Bronchial epithelial cell (primary cell): ENCODE measurements at regions not wholly inside any gene's neighbourhood (a gene's known extent, or its start where the extent isn't known, plus 50 kb on each side); places are given as distances from the start of the nearest gene placed in this dataset.

Source experiments
- DNase-seq: peaks from one replicate; pipeline ENCODE4 v3.0.0-alpha.2; 2010; ENCODE audit warnings: low read depth
- FAIRE-seq: peaks from 2 replicates; lab custom pipeline; 2011; peaks lifted over from hg19 to GRCh38; lab: Jason Lieb, UNC
- H3K27me3 ChIP-seq: 2 replicates; pipeline ENCODE4 v1.5.1; 2011; ENCODE audit warnings: low read length; ENCODE audit not compliant: control insufficient read depth, insufficient read depth
- H3K36me3 ChIP-seq: 2 replicates; pipeline ENCODE4 v1.5.1; 2011; ENCODE audit warnings: low read length; ENCODE audit not compliant: control insufficient read depth, insufficient read depth
- H3K4me3 ChIP-seq: 2 replicates; pipeline ENCODE4 v1.5.1; 2011; ENCODE audit warnings: mild to moderate bottlenecking, low read depth, low read length, control low read depth
- TF ChIP-seq, protein P1 (sequence below): IDR thresholded peaks from 2 replicates; pipeline ENCODE4 v1.5.1; 2011; ENCODE audit warnings: mild to moderate bottlenecking, moderate library complexity, low read length, control low read depth, inconsistent platforms; ENCODE audit not compliant: insufficient read depth, severe bottlenecking

DNA sequence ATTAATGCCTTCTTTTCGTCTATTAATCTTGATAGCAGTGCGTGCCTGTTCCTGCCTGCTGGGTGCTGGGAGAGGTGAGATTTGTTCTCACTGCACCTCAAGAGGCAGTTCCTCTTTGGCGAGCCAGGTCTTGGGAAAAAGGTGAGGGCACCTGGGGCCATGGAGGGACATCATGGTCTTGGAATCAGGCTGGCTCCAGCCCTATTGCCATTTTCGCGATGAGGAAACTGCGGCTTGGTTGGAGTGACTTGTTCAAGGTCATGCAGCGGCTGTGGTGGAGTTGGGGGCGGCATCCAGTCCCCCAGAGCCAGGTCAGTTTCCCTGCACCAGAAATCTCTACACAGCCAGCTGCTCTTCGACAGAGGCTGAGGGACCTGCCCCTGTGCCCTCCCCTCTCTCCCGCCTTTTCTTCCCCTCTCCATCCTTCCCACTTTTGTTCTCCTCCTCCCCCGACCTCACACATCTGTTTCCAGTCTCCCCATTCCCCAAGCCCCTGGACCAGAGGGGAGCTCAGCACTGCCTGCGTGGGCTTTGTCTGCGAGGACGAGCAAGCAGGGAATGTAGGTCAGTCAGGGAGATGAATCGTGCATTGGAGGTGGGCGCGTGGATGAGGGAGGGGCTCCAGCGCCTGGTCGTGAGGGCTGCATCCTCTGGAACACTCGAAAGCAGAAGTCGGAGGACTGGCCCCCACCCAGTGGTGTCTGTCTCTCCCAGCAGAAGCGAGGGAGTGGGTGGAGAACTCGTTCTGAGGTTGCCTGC, 135.1 kb downstream of the ACTL8 start:
- TF ChIP-seq, protein P1, sequence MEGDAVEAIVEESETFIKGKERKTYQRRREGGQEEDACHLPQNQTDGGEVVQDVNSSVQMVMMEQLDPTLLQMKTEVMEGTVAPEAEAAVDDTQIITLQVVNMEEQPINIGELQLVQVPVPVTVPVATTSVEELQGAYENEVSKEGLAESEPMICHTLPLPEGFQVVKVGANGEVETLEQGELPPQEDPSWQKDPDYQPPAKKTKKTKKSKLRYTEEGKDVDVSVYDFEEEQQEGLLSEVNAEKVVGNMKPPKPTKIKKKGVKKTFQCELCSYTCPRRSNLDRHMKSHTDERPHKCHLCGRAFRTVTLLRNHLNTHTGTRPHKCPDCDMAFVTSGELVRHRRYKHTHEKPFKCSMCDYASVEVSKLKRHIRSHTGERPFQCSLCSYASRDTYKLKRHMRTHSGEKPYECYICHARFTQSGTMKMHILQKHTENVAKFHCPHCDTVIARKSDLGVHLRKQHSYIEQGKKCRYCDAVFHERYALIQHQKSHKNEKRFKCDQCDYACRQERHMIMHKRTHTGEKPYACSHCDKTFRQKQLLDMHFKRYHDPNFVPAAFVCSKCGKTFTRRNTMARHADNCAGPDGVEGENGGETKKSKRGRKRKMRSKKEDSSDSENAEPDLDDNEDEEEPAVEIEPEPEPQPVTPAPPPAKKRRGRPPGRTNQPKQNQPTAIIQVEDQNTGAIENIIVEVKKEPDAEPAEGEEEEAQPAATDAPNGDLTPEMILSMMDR, result no peak
- Histone ChIP-seq H3K4me3 (no peak overlapping the region), H3K27me3 (no peaks in the 10 kb centered on the region), H3K36me3 (no peaks in the 10 kb centered on the region)
- DNase-seq (no peak), FAIRE-seq (no peak)

DNA sequence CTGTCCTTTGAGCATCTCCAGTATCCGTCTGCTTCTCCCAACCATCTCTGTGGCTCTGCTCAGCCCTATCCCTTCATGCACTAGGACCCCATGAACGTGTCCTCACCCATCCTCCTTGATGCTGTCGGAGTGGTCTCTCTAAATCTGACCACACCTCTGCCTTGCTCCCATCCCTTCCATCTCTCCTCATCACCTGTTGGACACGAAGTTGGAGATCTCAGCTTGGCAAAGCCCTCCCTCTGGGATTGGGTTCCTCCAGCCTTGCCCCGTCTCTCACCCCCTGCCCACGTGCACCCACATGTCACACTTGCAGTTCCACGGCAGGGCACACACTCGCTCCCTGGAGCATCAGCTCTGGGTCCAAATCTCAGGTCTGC, 135.7 kb downstream of the ACTL8 start:
- TF ChIP-seq, protein P1, result no peak
- no peaks in the 10 kb centered on the region for H3K36me3 ChIP-seq
- no peak overlapping the region for H3K4me3 ChIP-seq
- no peaks in the 10 kb centered on the region for H3K27me3 ChIP-seq
- FAIRE-seq (no peak), DNase-seq (no peak)

DNA sequence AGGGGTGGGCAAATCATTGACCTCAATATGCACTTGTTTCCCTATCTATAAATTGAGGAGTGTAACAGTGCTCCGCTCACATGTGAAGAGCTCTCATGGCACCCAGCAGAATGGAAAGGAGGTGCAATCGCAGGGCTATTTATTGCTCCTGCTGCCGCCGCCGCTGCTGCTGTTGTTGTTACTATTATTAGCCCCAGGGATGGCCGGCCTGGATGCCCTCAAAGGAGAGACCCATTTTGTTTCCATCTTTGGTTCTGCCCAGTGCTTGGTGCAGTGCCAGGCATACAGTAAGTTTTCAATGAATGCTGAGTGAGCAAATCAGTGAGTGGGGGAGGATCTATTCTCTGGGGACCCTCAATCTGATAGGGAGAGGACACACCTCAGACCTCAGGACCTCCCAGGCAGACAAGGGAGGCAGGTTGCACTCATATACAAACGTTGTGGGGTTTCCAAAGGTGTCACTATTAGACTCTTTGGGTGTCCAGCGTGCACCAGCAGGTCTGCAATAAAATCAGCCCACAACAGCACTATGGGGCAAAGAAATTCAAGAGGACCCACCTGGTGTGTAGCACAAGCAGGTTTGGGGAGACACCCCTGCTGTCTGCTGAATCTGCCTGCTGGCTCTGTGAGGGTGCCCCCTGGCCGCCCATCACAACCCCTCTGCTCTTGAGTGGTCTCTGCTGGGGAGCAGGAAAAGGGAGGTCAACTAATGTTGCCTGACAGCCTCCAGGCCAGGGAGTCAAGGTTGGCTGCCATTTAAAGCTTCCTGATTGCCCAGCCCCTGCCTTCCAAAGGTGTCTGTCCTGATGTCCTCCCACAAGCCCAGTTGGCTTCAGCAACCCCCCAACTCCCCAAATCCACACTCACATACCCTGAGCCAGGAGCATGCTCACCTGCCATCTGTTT, 136.3 kb downstream of the ACTL8 start:
- H3K27me3 ChIP-seq, result no peaks in the 10 kb centered on the region
- H3K36me3 ChIP-seq, result no peaks in the 10 kb centered on the region
- no peak for FAIRE-seq
- no peak for DNase-seq
- TF ChIP-seq, protein P1, result no peak
- H3K4me3 ChIP-seq, result no peak overlapping the region

DNA sequence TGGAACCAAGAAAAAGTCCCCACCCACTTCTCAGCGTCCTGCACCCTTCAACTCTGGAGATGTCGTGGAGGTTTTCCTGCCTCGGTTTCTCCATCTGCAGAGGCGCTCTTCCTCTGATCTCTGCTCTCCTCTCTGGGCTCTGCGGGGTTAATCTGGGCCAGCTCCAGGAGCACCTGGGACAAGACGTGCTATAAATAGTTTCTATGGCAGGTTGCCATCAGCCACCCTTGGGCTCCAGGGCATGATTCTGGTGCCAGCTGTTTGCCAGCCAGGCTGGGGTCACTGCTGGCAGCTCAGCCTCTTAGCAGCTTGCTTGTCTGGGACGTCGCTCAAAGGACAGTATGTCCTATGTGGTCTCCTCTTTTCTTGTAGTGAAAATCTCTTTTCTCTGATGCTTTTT, 137.1 kb downstream of the ACTL8 start:
- DNase-seq (no peak), FAIRE-seq (no peak)
- Histone ChIP-seq H3K36me3 (no peaks in the 10 kb centered on the region), H3K4me3 (no peak overlapping the region), H3K27me3 (no peaks in the 10 kb centered on the region)
- TF ChIP-seq, protein P1, result no peak

DNA sequence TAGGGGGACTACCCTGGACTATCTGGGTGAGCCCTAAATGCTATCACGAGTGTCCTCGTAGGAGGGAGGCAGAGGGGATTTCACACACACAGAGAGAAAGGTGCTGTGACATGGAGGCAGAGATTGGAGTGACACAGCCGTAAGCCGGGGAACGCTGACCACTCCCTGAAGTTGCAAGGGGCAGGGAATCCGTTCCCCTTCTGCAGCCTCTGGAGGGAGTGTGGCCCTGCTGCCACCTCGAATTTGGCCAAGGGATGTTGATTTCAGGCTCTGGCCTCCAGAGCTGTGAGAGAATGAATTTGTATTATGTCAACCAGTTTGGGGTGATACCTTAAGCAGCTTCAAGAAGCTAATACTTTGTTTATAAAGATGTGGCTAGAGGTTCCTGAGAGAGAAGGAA, 137.7 kb downstream of the ACTL8 start:
- H3K36me3 ChIP-seq, result no peaks in the 10 kb centered on the region
- TF ChIP-seq, protein P1, result no peak
- H3K27me3 ChIP-seq, result no peaks in the 10 kb centered on the region
- no peak for FAIRE-seq
- DNase-seq, result no peak
- no peak overlapping the region for H3K4me3 ChIP-seq
